ENCODE measurements at regions not wholly inside any gene's neighbourhood (a gene's known extent, or its start where the extent isn't known, plus 50 kb on each side); places are given as distances from the start of the nearest gene placed in this dataset.
"Not testable (repeated sequence)": the region's sequence is repeated elsewhere in the genome, so short reads cannot be mapped to it uniquely, and the experiment has no call there.

GRCh38 chr2:13696601-13697000, 935.9 kb upstream of the LRATD1 start:
- Mint-ChIP-seq H3K4me3 (no peak overlapping the region), H3K27me3 (ENCODE audit: insufficient read depth, low read depth) (no peaks in the 10 kb centered on the region), H3K9me3 (no peaks in the 10 kb centered on the region), H3K27ac (no peak overlapping the region), H3K4me1 (no peaks in the 10 kb centered on the region), H3K36me3 (no peaks in the 10 kb centered on the region)
- no peak overlapping the region for H2AFZ ChIP-seq (replicated peaks)
- H3F3A ChIP-seq (ENCODE audit: low read depth) = no peaks in the 10 kb centered on the region
- no peak overlapping the region for H3K27ac ChIP-seq
- peaks cover 7% of the 10 kb centered on the region for H3K9me3 ChIP-seq (ENCODE audit: low read depth)
- no peaks in the 10 kb centered on the region for H3K79me2 ChIP-seq (ENCODE audit: low read depth)
- H3K4me2 ChIP-seq = no peak overlapping the region
- H3K4me3 ChIP-seq = no peak overlapping the region
- H3K9ac ChIP-seq = no peak overlapping the region
- no peaks in the 10 kb centered on the region for H3K36me3 ChIP-seq
- H3K4me1 ChIP-seq = no peaks in the 10 kb centered on the region
- no peak for DNase-seq (ENCODE audit: low spot score)
- no peaks in the 10 kb centered on the region for H3K27me3 ChIP-seq
- no peaks in the 10 kb centered on the region for H4K20me1 ChIP-seq (ENCODE audit: low read depth)
- no peak for TF ChIP-seq EZH2phosphoT487 (IDR thresholded peaks at IDR 0.05)
- no peak for TF ChIP-seq EZH2 (IDR thresholded peaks at IDR 0.05)
- TF ChIP-seq CTCF (IDR thresholded peaks at IDR 0.05) = no peak

- Histone ChIP-seq H3K9me3 (ENCODE audit: low read depth) (peaks cover 3% of the 10 kb centered on the region), H3K4me1 (no peaks in the 10 kb centered on the region), H3K4me2 (no peak overlapping the region), H3K79me2 (ENCODE audit: low read depth) (no peaks in the 10 kb centered on the region), H3K27ac (no peak overlapping the region), H3K9ac (no peak overlapping the region), H3K4me3 (no peak overlapping the region), H3F3A (ENCODE audit: low read depth) (no peaks in the 10 kb centered on the region), H3K36me3 (no peaks in the 10 kb centered on the region), H4K20me1 (ENCODE audit: low read depth) (no peaks in the 10 kb centered on the region), H3K27me3 (no peaks in the 10 kb centered on the region), H2AFZ (replicated peaks) (no peak overlapping the region)
- no peaks in the 10 kb centered on the region for H3K4me1 Mint-ChIP-seq
- H3K4me3 Mint-ChIP-seq = no peak overlapping the region
- no peaks in the 10 kb centered on the region for H3K9me3 Mint-ChIP-seq
- H3K36me3 Mint-ChIP-seq = no peaks in the 10 kb centered on the region
- no peak overlapping the region for H3K27ac Mint-ChIP-seq
- DNase-seq (ENCODE audit: low spot score) = no peak
- H3K27me3 Mint-ChIP-seq (ENCODE audit: insufficient read depth, low read depth) = no peaks in the 10 kb centered on the region
- TF ChIP-seq CTCF (IDR thresholded peaks at IDR 0.05) (no peak), EZH2 (IDR thresholded peaks at IDR 0.05) (no peak), EZH2phosphoT487 (IDR thresholded peaks at IDR 0.05) (no peak)
Observed at GRCh38 chr2:13698847-13699246, 933.7 kb upstream of the LRATD1 start.

- not testable (repeated sequence) for H2AFZ ChIP-seq (replicated peaks); H3K4me1 Mint-ChIP-seq; H3K4me3 Mint-ChIP-seq; DNase-seq (ENCODE audit: low spot score); H3K4me3 ChIP-seq; H3K27ac ChIP-seq; H3K9ac ChIP-seq; H3K27ac Mint-ChIP-seq; H3K4me1 ChIP-seq; H3K36me3 ChIP-seq; H3K36me3 Mint-ChIP-seq; H3K27me3 Mint-ChIP-seq (ENCODE audit: insufficient read depth, low read depth); H3K9me3 Mint-ChIP-seq; H3F3A ChIP-seq (ENCODE audit: low read depth); H3K79me2 ChIP-seq (ENCODE audit: low read depth); H3K4me2 ChIP-seq; H4K20me1 ChIP-seq (ENCODE audit: low read depth); H3K27me3 ChIP-seq; H3K9me3 ChIP-seq (ENCODE audit: low read depth)
Observed at GRCh38 chr2:13699939-13700338, 932.6 kb upstream of the LRATD1 start.

- Mint-ChIP-seq H3K4me3 (no peak overlapping the region), H3K9me3 (no peaks in the 10 kb centered on the region), H3K4me1 (no peaks in the 10 kb centered on the region), H3K36me3 (no peaks in the 10 kb centered on the region), H3K27me3 (ENCODE audit: insufficient read depth, low read depth) (no peaks in the 10 kb centered on the region), H3K27ac (no peak overlapping the region)
- H4K20me1 ChIP-seq (ENCODE audit: low read depth) = no peaks in the 10 kb centered on the region
- H3K4me3 ChIP-seq = no peak overlapping the region
- H3K27me3 ChIP-seq = no peaks in the 10 kb centered on the region
- no peaks in the 10 kb centered on the region for H3K4me1 ChIP-seq
- peaks cover 18% of the 10 kb centered on the region for H3K9me3 ChIP-seq (ENCODE audit: low read depth)
- H3K79me2 ChIP-seq (ENCODE audit: low read depth) = no peaks in the 10 kb centered on the region
- no peak overlapping the region for H2AFZ ChIP-seq (replicated peaks)
- H3K36me3 ChIP-seq = no peaks in the 10 kb centered on the region
- no peak overlapping the region for H3K4me2 ChIP-seq
- H3K27ac ChIP-seq = no peak overlapping the region
- no peak for DNase-seq (ENCODE audit: low spot score)
- H3F3A ChIP-seq (ENCODE audit: low read depth) = no peaks in the 10 kb centered on the region
- no peak overlapping the region for H3K9ac ChIP-seq
- TF ChIP-seq EZH2 (IDR thresholded peaks at IDR 0.05) = no peak
Observed at GRCh38 chr2:13711154-13711553, 921.4 kb upstream of the LRATD1 start.
